ENCODE measurements at regions not wholly inside any gene's neighbourhood (a gene's known extent, or its start where the extent isn't known, plus 50 kb on each side); places are given as distances from the start of the nearest gene placed in this dataset.
A peak's percentile ranks its signal among the peaks of the same experiment; 100 is the strongest.

GRCh38 chr10:4241724-4242345 lies 456.8 kb upstream of the KLF6 start:
- TF ChIP-seq, protein P1, sequence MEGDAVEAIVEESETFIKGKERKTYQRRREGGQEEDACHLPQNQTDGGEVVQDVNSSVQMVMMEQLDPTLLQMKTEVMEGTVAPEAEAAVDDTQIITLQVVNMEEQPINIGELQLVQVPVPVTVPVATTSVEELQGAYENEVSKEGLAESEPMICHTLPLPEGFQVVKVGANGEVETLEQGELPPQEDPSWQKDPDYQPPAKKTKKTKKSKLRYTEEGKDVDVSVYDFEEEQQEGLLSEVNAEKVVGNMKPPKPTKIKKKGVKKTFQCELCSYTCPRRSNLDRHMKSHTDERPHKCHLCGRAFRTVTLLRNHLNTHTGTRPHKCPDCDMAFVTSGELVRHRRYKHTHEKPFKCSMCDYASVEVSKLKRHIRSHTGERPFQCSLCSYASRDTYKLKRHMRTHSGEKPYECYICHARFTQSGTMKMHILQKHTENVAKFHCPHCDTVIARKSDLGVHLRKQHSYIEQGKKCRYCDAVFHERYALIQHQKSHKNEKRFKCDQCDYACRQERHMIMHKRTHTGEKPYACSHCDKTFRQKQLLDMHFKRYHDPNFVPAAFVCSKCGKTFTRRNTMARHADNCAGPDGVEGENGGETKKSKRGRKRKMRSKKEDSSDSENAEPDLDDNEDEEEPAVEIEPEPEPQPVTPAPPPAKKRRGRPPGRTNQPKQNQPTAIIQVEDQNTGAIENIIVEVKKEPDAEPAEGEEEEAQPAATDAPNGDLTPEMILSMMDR (IDR thresholded peaks at IDR 0.05 in 4 of 5, conservative IDR thresholded peaks at IDR 0.05 in 1 of 5): no peak
- TF ChIP-seq POLR2A (IDR thresholded peaks at IDR 0.05): peak in 1 of 2 donors; percentile 8
